Uterus (tissue), 3 donors: ENCODE measurements at regions not wholly inside any gene's neighbourhood (a gene's known extent, or its start where the extent isn't known, plus 50 kb on each side); places are given as distances from the start of the nearest gene placed in this dataset.

Experiments
- DNase-seq, 2 donors: peaks; one replicate each; pipeline ENCODE4 v3.0.0-alpha.2; 2019 to 2020
- H3K27ac ChIP-seq, 2 donors: fragments of 200-600 bp; sonication (generic); 1 replicate in 1 of 2; 2 replicates in 1 of 2; pipeline ENCODE4 v1.5.1; 2016 to 2018
- H3K27me3 ChIP-seq, 2 donors: fragments of 200-600 bp; sonication (generic); one replicate each; pipeline ENCODE4 v1.5.1; 2018 to 2019; ENCODE audit warnings: control low read depth in 1 of 2
- H3K36me3 ChIP-seq, 2 donors: fragments of 200-600 bp; sonication (generic); one replicate each; pipeline ENCODE4 v1.5.1; 2019; ENCODE audit warnings: control low read depth in 1 of 2
- H3K4me1 ChIP-seq, 2 donors: fragments of 200-600 bp; sonication (generic); one replicate each; pipeline ENCODE4 v1.5.1; 2018 to 2019; ENCODE audit warnings: control low read depth in 1 of 2
- H3K4me3 ChIP-seq, 2 donors: fragments of 200-600 bp; sonication (generic); 1 replicate in 1 of 2; 2 replicates in 1 of 2; pipeline ENCODE4 v1.5.1; 2018 to 2019; ENCODE audit warnings: mild to moderate bottlenecking in 1 of 2
- H3K9me3 ChIP-seq, 2 donors: fragments of 200-600 bp; sonication (generic); one replicate each; pipeline ENCODE4 v1.5.1; 2019; ENCODE audit warnings: control low read depth in 1 of 2
- POLR2A ChIP-seq, 2 donors: fragments of 450-650 bp; IDR thresholded peaks; one replicate each; pipeline ENCODE4 v1.6.1; 2016; ENCODE audit warnings: antibody characterized with exemption in 2 of 2, mild to moderate bottlenecking in 1 of 2, moderate library complexity in 1 of 2
- intact Hi-C: fragments of 100-400 bp; cut with DNase I; formaldehyde crosslinking; loops from one replicate; pipeline ENCODE4 v1.15.1; 2023; ENCODE audit warnings: low total_unique reads
- TF ChIP-seq, protein P1 (sequence below), 4 experiments: fragments of 200-600 bp in 2 of 4; fragments of 450-650 bp in 2 of 4; sonication (generic) in 2 of 4; IDR thresholded peaks; one replicate each; pipeline ENCODE4 v1.5.1; 2016 to 2019; ENCODE audit warnings: antibody characterized with exemption in 4 of 4, mild to moderate bottlenecking in 2 of 4, moderate library complexity in 1 of 4
- donor health status: DM: yes; HTN: yes; CAD: no.

DNA sequence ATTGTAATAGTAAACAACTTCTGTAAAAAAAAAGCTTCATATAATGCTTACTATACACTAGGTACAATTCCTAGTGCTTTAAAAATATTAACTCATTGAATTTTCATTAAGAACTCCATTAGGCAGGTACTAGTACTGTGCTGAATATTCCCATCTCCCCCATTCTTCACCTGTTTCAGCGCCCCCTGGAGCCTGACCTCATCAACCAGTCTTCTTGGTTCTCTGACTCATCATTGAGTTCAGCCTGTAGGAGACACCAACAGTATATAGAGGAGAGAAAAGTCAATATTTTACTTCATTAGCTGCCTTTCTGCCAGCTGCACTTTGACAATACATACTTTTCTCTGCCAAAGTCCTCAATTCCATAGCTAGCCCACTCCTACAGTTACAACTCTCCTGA lies 1009.9 kb upstream of the KLHL29 start:
- Histone ChIP-seq H3K9me3 (no peaks in the 10 kb centered on the region), H3K4me1 (no peaks in the 10 kb centered on the region), H3K4me3 (no peak overlapping the region), H3K27me3 (no peaks in the 10 kb centered on the region), H3K27ac (no peak overlapping the region), H3K36me3 (no peaks in the 10 kb centered on the region)
- no peak for TF ChIP-seq POLR2A (IDR thresholded peaks at IDR 0.05)
- TF ChIP-seq, protein P1, sequence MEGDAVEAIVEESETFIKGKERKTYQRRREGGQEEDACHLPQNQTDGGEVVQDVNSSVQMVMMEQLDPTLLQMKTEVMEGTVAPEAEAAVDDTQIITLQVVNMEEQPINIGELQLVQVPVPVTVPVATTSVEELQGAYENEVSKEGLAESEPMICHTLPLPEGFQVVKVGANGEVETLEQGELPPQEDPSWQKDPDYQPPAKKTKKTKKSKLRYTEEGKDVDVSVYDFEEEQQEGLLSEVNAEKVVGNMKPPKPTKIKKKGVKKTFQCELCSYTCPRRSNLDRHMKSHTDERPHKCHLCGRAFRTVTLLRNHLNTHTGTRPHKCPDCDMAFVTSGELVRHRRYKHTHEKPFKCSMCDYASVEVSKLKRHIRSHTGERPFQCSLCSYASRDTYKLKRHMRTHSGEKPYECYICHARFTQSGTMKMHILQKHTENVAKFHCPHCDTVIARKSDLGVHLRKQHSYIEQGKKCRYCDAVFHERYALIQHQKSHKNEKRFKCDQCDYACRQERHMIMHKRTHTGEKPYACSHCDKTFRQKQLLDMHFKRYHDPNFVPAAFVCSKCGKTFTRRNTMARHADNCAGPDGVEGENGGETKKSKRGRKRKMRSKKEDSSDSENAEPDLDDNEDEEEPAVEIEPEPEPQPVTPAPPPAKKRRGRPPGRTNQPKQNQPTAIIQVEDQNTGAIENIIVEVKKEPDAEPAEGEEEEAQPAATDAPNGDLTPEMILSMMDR (IDR thresholded peaks at IDR 0.05): no peak
- intact Hi-C loops: no loop called here
- no peak for DNase-seq

DNA sequence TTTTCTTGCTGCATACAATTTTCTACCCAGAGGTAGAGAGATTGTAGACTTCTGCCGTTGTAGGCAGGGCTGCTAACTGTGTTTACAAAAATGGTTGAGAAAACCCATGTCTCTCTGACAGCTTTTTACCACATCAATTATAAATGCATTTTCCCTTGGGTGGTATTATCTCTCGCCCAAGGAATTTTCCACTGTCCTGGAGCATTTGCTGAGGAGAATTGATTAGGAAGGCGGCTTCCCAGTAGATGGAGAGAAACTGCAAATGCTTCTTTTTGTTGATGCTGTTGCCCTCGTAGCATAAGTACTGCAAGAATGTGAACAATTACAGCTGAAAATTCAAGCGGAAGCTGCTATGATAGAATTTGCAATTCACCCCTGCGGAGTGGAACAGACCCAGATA lies 1007.7 kb upstream of the KLHL29 start:
- no peaks in the 10 kb centered on the region for H3K4me1 ChIP-seq
- H3K4me3 ChIP-seq: no peak overlapping the region
- DNase-seq: no peak
- H3K9me3 ChIP-seq: no peaks in the 10 kb centered on the region
- no peaks in the 10 kb centered on the region for H3K36me3 ChIP-seq
- H3K27ac ChIP-seq: no peak overlapping the region
- no peaks in the 10 kb centered on the region for H3K27me3 ChIP-seq
- intact Hi-C loops: no loop called here
- TF ChIP-seq, protein P1 (IDR thresholded peaks at IDR 0.05): no peak
- TF ChIP-seq POLR2A (IDR thresholded peaks at IDR 0.05): no peak

- intact Hi-C loops: no loop called here
- Histone ChIP-seq H3K27me3 (no peaks in the 10 kb centered on the region), H3K36me3 (no peaks in the 10 kb centered on the region), H3K9me3 (no peaks in the 10 kb centered on the region), H3K27ac (no peak overlapping the region), H3K4me3 (no peak overlapping the region), H3K4me1 (no peaks in the 10 kb centered on the region)
- DNase-seq: no peak
- TF ChIP-seq, protein P1 (IDR thresholded peaks at IDR 0.05): no peak
- TF ChIP-seq POLR2A (IDR thresholded peaks at IDR 0.05): no peak
These were observed 1002.4 kb upstream of the KLHL29 start for GRCh38 chr2:22382479-22383169.

GRCh38 chr2:22397847-22398246 lies 987.1 kb upstream of the KLHL29 start:
- no peak overlapping the region for H3K4me3 ChIP-seq
- H3K27ac ChIP-seq: no peak overlapping the region
- H3K27me3 ChIP-seq: no peaks in the 10 kb centered on the region
- no peak for DNase-seq
- H3K4me1 ChIP-seq: no peaks in the 10 kb centered on the region
- intact Hi-C loops: no loop called here
- TF ChIP-seq, protein P1 (IDR thresholded peaks at IDR 0.05): no peak
- TF ChIP-seq POLR2A (IDR thresholded peaks at IDR 0.05): no peak
- H3K36me3 ChIP-seq: no peaks in the 10 kb centered on the region
- no peaks in the 10 kb centered on the region for H3K9me3 ChIP-seq

GRCh38 chr2:22403748-22404147 lies 981.2 kb upstream of the KLHL29 start:
- H3K36me3 ChIP-seq: no peaks in the 10 kb centered on the region
- intact Hi-C loops: no loop called here

More at GRCh38 chr2:22403748-22404147, 981.2 kb upstream of the KLHL29 start:
- H3K27ac ChIP-seq: no peak overlapping the region
- H3K9me3 ChIP-seq: no peaks in the 10 kb centered on the region
- TF ChIP-seq, protein P1 (IDR thresholded peaks at IDR 0.05): no peak
- no peak for TF ChIP-seq POLR2A (IDR thresholded peaks at IDR 0.05)
- DNase-seq: no peak
- H3K4me1 ChIP-seq: no peaks in the 10 kb centered on the region
- H3K4me3 ChIP-seq: no peak overlapping the region
- H3K27me3 ChIP-seq: no peaks in the 10 kb centered on the region
